CD4-positive, alpha-beta T cell (primary cell): ENCODE measurements at regions not wholly inside any gene's neighbourhood (a gene's known extent, or its start where the extent isn't known, plus 50 kb on each side); places are given as distances from the start of the nearest gene placed in this dataset.
A peak's percentile ranks its signal among the peaks of the same experiment; 100 is the strongest.

Experiments used
- ATAC-seq: fragments of 200-7000 bp; cut with Tn5 transposase; one replicate; pipeline ENCODE4 v1.10.0; 2022; ENCODE audit warnings: mild to moderate bottlenecking; ENCODE audit not compliant: poor library complexity
- CTCF ChIA-PET: fragments of 350-600 bp; sonication (Branson Sonifier 250); formaldehyde crosslinking; loops from one replicate; lab custom pipeline; 2021; ENCODE audit warnings: antibody characterized with exemption, inconsistent platforms; lab: Charles Lee
- POLR2A ChIA-PET: fragments of 350-600 bp; sonication (Branson Sonifier 250); formaldehyde crosslinking; loops from one replicate; lab custom pipeline; 2021; ENCODE audit warnings: antibody characterized with exemption, inconsistent platforms; lab: Charles Lee
- DNase-seq, 14 experiments: peaks; one replicate each; pipeline ENCODE4 v3.0.0-alpha.2; 2013 to 2020; ENCODE audit warnings: mixed read lengths in 2 of 14
- H3K27ac ChIP-seq, 2 donors: one replicate each; pipeline versions ENCODE4 v1.5.1 to v1.7.0; 2013; ENCODE audit warnings: low read length in 2 of 2, low read depth in 1 of 2, mild to moderate bottlenecking in 1 of 2
- H3K27me3 ChIP-seq, 2 experiments: 1 replicate in 1 of 2; 2 replicates in 1 of 2; pipeline versions ENCODE4 v1.6.1 to v1.7.0; 2013; ENCODE audit warnings: low read length in 2 of 2, control low read depth in 1 of 2, mild to moderate bottlenecking in 1 of 2, moderate library complexity in 1 of 2; ENCODE audit not compliant: insufficient read depth in 2 of 2, control insufficient read depth in 1 of 2
- H3K36me3 ChIP-seq: one replicate; pipeline ENCODE4 v1.6.1; 2013; ENCODE audit warnings: low read length, control low read depth; ENCODE audit not compliant: insufficient read depth
- H3K4me1 ChIP-seq: one replicate; pipeline ENCODE4 v1.6.1; 2013; ENCODE audit warnings: low read length, control low read depth; ENCODE audit not compliant: insufficient read depth
- H3K4me3 ChIP-seq: one replicate; pipeline ENCODE4 v1.5.1; 2013; ENCODE audit warnings: mild to moderate bottlenecking, low read length, moderate library complexity
- H3K9me3 ChIP-seq, 2 experiments: 1 replicate in 1 of 2; 2 replicates in 1 of 2; pipeline versions ENCODE4 v1.6.1 to v1.7.0; 2013; ENCODE audit warnings: low read length in 2 of 2, mild to moderate bottlenecking in 2 of 2, control low read depth in 1 of 2, moderate library complexity in 1 of 2; ENCODE audit not compliant: control insufficient read depth in 1 of 2, insufficient read depth in 1 of 2
- H3K27ac Mint-ChIP-seq: one replicate; pipeline ENCODE4 v1.8.0; 2020; ENCODE audit warnings: mixed read lengths
- H3K27me3 Mint-ChIP-seq: one replicate; pipeline ENCODE4 v1.8.0; 2021; ENCODE audit warnings: mixed read lengths
- H3K36me3 Mint-ChIP-seq: one replicate; pipeline ENCODE4 v1.8.0; 2021; ENCODE audit warnings: low read depth, mixed read lengths
- H3K4me1 Mint-ChIP-seq: one replicate; pipeline ENCODE4 v1.8.0; 2021; ENCODE audit warnings: low read depth, mixed read lengths
- H3K4me3 Mint-ChIP-seq: one replicate; pipeline ENCODE4 v1.8.0; 2020; ENCODE audit warnings: mild to moderate bottlenecking, mixed read lengths
- H3K9me3 Mint-ChIP-seq: one replicate; pipeline ENCODE4 v1.8.0; 2020; ENCODE audit warnings: mixed read lengths
- intact Hi-C, 2 experiments: fragments of 100-400 bp; cut with DNase I in 1 of 2; cut with micrococcal nuclease in 1 of 2; formaldehyde crosslinking; loops; one replicate each; pipeline versions ENCODE4 v1.15.1 to v1.9.0; 2023 to 2025; cut with DNase I, micrococcal nuclease
- TF ChIP-seq, protein P1 (sequence below): fragments of 200-600 bp; IDR thresholded peaks from one replicate; pipeline ENCODE4 v1.8.0; 2022; ENCODE audit warnings: antibody characterized with exemption, mild to moderate bottlenecking

GRCh38 chr4:152169683-152170082 lies 366.2 kb downstream of the FBXW7 start:
- Histone ChIP-seq H3K9me3 (no peaks in the 10 kb centered on the region), H3K27ac (no peak overlapping the region), H3K27me3 (no peaks in the 10 kb centered on the region), H3K36me3 (no peaks in the 10 kb centered on the region), H3K4me1 (no peaks in the 10 kb centered on the region), H3K4me3 (no peak overlapping the region)
- no peak for DNase-seq
- no peak for ATAC-seq
- H3K4me1 Mint-ChIP-seq = no peaks in the 10 kb centered on the region
- TF ChIP-seq, protein P1, sequence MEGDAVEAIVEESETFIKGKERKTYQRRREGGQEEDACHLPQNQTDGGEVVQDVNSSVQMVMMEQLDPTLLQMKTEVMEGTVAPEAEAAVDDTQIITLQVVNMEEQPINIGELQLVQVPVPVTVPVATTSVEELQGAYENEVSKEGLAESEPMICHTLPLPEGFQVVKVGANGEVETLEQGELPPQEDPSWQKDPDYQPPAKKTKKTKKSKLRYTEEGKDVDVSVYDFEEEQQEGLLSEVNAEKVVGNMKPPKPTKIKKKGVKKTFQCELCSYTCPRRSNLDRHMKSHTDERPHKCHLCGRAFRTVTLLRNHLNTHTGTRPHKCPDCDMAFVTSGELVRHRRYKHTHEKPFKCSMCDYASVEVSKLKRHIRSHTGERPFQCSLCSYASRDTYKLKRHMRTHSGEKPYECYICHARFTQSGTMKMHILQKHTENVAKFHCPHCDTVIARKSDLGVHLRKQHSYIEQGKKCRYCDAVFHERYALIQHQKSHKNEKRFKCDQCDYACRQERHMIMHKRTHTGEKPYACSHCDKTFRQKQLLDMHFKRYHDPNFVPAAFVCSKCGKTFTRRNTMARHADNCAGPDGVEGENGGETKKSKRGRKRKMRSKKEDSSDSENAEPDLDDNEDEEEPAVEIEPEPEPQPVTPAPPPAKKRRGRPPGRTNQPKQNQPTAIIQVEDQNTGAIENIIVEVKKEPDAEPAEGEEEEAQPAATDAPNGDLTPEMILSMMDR = no peak
- peaks cover 4% of the 10 kb centered on the region for H3K9me3 Mint-ChIP-seq
- no peak overlapping the region for H3K4me3 Mint-ChIP-seq
- H3K27me3 Mint-ChIP-seq = no peaks in the 10 kb centered on the region
- no peaks in the 10 kb centered on the region for H3K36me3 Mint-ChIP-seq
- no peak overlapping the region for H3K27ac Mint-ChIP-seq
- CTCF ChIA-PET = no interaction called here
- intact Hi-C loops = no loop called here
- POLR2A ChIA-PET = interaction anchor here (1.1 kb wide), 1 partner anchor 69 kb away, joined by 3 read pairs; no protein-coding TSS in a partner anchor

DNA sequence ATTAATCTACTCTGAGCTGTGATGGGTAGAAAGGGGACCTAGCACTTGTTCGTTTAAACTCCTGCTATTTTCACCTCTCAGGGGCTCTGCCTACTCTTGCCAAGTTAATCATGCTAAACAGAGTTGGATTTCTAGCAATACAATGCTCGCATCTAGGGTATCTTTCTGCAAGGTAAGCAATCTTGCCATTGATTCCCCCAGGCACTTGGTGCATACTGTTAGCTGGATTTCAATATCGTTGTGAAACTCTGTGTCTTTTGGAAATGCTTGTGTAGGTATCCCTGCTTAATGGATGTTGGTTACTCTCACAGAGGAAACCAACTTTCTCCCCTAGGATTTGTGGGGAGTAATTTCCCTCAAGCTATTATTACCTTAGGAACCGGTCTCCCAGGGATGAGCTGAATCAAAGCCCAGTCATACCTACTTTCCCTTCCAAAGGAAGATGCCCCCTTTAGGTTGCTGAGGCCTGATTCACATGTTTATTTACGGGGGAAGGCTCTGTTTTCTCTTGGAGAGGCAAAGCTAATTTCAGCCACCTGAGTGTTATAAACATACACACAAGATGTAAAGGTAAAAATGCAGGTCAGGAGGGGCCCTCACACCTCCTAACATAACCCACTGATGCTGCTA lies 366.8 kb downstream of the FBXW7 start:
- no peak overlapping the region for H3K27ac Mint-ChIP-seq
- no peaks in the 10 kb centered on the region for H3K27me3 ChIP-seq
- no peaks in the 10 kb centered on the region for H3K9me3 ChIP-seq
- DNase-seq = no peak
- no peak overlapping the region for H3K27ac ChIP-seq
- POLR2A ChIA-PET = interaction anchor here (1.5 kb wide), 1 partner anchor 68 kb away, joined by 3 read pairs; no protein-coding TSS in a partner anchor
- peaks cover 4% of the 10 kb centered on the region for H3K9me3 Mint-ChIP-seq
- no peaks in the 10 kb centered on the region for H3K36me3 Mint-ChIP-seq
- intact Hi-C loops = no loop called here
- TF ChIP-seq, protein P1 = no peak
- H3K4me1 ChIP-seq = no peaks in the 10 kb centered on the region
- no peaks in the 10 kb centered on the region for H3K36me3 ChIP-seq
- H3K4me3 Mint-ChIP-seq = no peak overlapping the region
- no peak for ATAC-seq
- peaks cover 4% of the 10 kb centered on the region for H3K4me1 Mint-ChIP-seq
- H3K4me3 ChIP-seq = no peak overlapping the region
- H3K27me3 Mint-ChIP-seq = no peaks in the 10 kb centered on the region
- CTCF ChIA-PET = no interaction called here

DNA sequence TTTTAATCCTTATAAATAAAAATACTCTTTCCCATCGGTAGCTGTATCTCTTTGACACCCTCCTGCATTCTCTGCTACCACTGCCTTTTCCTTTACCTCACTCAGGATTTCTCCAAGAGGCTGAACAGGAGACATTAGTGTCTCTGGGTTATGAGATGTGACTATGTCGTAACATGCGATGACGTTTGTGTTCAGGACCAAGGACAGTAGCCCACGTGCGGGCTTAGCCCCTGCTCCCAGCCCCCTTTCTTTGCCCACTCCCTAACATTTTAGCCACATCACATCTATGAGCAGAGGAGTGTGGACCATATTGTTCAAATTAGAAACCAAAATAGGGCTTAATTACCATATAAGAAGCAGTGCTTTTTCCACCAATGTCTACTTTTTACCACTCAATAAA lies 369.3 kb downstream of the FBXW7 start:
- intact Hi-C loops = no loop called here
- ChIA-PET CTCF (no interaction called here), POLR2A (no interaction called here)
- Histone ChIP-seq H3K27ac (no peak overlapping the region), H3K4me3 (no peak overlapping the region), H3K9me3 (no peaks in the 10 kb centered on the region), H3K36me3 (no peaks in the 10 kb centered on the region), H3K4me1 (no peaks in the 10 kb centered on the region), H3K27me3 (no peaks in the 10 kb centered on the region)
- Mint-ChIP-seq H3K27me3 (no peaks in the 10 kb centered on the region), H3K9me3 (peaks cover 4% of the 10 kb centered on the region), H3K27ac (no peak overlapping the region), H3K4me1 (peaks cover 5% of the 10 kb centered on the region), H3K4me3 (no peak overlapping the region), H3K36me3 (no peaks in the 10 kb centered on the region)
- ATAC-seq (no peak), DNase-seq (peak in 1 of 14 experiments; percentile 12)
- TF ChIP-seq, protein P1 = no peak
